ENCODE measurements at regions not wholly inside any gene's neighbourhood (a gene's known extent, or its start where the extent isn't known, plus 50 kb on each side); places are given as distances from the start of the nearest gene placed in this dataset.

DNA sequence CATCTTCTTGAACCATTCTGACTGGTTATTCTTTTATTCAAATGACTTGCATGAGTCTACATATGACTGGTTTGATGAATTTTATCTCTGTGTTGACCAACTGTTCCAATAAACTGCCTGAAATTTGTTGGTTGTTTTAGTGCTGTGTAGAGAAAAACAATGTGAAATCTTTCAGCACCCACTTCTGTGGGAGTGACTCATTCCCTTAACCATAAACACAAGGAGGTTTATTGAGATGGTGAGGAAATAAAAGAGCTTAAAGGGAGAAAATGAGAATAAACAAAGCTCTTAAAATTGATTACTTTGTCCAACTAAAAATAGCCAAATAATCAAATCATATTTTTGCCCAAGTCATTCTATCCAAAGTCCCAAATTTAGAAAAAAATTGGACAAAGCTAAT, 341.1 kb downstream of the TGFB2 start:
- DNase-seq: no peak

GRCh38 chr1:218686761-218687160, 341.6 kb downstream of the TGFB2 start:
- DNase-seq: no peak

GRCh38 chr1:218692808-218693207, 347.7 kb downstream of the TGFB2 start:
- no peak for DNase-seq

DNA sequence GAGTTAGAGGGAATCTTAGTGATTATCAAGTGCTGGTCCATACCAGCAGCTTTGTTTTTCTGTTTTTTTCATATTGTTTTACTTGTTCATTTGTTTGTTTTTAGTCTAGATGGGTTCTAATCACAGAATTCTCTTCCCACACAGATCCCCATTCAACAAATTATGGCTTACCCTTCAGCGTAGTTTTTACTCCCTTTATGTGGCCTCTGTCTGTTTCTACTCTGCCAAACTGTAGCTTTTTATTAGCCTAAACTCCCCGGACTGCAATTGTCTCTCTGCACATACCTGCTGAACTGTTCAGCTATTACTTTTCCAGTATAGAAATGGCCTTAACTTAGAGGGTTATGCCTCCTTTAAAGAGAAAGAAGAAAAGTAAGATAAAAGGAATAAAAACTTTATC, 348.5 kb downstream of the TGFB2 start:
- no peak for DNase-seq

DNA sequence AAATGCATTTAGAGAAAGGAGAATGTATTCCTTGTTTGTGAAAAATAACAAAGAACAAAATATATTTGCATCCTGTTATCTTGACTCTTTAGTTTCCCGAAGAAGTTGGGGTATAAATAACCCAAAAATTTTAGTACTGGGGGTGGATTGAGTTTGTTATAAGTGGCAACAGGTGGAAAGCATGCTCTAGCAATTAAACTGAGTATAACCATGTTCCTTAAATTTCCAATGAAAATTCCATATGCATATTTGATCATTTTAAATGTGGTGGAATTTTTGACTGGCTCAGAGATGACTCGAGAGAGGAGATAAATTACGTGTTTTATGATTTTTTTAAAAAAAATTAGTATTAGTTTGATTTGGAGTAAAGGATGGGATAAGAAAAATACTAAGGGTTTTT, 348.9 kb downstream of the TGFB2 start:
- no peak for DNase-seq

GRCh38 chr1:218694636-218695035, 349.5 kb downstream of the TGFB2 start:
- no peak for DNase-seq

DNA sequence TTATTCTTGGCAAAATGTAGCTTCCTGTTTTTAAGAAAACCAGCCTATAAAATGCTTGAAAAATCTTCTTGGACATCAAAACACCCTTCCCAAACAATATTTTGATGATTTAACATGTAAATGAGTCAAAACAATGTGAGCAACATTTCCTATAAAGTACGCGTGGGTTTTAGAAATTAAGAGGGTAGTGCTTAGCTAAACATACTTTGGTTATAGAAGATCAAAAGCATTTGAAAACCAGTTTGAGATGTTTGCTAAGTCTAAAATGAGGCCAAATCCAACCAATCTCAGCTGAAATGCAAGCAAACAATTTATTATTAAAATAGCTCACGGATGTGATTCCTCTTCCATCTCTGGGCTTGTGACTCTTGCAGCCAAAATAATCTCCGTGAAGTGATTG, 350.4 kb downstream of the TGFB2 start:
- no peak for DNase-seq

GRCh38 chr1:218698141-218698540, 353.0 kb downstream of the TGFB2 start:
- no peak for DNase-seq

- no peak for DNase-seq
These were observed 354.3 kb downstream of the TGFB2 start for GRCh38 chr1:218699421-218699820.

DNA sequence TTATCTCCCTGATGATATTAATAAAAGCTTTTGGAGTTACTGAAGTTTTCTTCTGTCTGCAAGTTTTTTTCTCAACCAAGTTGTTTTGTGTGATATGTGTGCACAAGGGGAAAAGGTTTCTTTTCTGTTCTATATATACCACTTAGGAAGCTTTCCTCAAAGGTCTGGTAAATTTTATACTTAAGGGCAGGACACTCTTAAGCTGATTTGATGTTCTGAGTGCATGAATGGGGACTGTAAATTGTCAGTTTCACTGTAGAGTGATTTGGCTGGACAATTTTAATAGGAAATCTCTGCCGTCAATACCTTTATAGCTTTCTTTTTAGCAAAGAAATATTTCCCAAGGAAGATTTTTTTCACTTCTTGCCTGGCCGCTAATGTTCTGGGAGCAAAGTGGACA, 354.7 kb downstream of the TGFB2 start:
- DNase-seq: no peak

GRCh38 chr1:218700666-218701065, 355.5 kb downstream of the TGFB2 start:
- no peak for DNase-seq

DNA sequence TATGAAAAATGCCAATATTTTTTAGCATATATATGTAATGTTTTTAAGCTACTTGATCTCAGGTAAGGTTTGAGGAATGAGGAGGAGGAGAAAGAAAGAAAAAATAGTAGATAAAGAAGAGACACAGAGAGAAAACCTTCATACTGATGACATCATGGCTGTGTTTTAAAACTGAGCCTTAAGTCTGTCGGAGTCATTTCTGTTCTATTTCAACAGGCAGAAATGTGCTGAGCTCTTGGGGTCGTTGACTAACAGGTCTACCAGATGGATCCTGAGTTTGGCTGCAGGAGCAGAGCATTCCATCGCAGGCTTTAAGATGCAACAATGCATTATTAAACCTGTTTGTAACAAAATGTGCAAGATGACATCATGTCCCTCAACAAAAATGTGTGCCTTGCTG, 356.0 kb downstream of the TGFB2 start:
- no peak for DNase-seq

DNA sequence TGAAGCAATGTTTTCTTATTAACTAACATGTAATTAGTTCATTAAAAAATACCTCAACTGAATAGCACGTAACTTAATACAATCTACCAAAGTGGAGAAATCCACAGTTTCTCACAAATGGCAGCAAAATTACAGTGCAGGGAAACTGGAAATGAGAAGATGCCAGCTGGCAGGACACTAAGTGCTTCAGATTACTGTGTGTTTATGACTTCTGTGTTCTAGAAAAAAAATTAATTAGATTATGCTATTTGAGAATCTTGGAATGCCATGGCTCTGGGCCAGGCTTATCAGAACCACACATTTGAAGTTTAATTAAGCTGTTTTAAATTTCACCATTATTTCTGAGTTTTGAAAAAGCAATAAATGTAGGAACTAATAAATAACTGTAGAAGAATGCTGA, 357.6 kb downstream of the TGFB2 start:
- DNase-seq: no peak

DNA sequence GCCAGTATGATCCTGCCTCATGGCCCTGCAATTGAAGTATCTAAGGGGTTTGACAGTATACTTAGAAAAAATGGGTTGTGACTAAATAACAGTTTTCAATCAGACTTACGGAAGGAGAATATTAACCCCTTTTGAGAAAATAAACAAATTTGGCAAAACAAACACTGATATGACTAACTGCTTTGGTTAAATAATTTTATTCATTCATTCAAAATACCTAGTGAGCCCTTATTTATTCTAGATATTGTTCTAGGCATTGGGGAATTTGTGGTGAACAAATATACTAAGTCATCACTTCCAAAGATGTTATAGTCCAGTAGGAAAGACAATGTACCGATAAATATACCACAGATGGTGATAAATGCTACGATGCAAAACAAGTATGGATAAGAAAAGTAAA, 358.7 kb downstream of the TGFB2 start:
- no peak for DNase-seq

- DNase-seq: no peak
These were observed 360.3 kb downstream of the TGFB2 start for GRCh38 chr1:218705391-218705790.

GRCh38 chr1:218705911-218706893, 361.1 kb downstream of the TGFB2 start:
- DNase-seq: no peak

GRCh38 chr1:218711001-218711400, 365.9 kb downstream of the TGFB2 start:
- no peak for DNase-seq

DNA sequence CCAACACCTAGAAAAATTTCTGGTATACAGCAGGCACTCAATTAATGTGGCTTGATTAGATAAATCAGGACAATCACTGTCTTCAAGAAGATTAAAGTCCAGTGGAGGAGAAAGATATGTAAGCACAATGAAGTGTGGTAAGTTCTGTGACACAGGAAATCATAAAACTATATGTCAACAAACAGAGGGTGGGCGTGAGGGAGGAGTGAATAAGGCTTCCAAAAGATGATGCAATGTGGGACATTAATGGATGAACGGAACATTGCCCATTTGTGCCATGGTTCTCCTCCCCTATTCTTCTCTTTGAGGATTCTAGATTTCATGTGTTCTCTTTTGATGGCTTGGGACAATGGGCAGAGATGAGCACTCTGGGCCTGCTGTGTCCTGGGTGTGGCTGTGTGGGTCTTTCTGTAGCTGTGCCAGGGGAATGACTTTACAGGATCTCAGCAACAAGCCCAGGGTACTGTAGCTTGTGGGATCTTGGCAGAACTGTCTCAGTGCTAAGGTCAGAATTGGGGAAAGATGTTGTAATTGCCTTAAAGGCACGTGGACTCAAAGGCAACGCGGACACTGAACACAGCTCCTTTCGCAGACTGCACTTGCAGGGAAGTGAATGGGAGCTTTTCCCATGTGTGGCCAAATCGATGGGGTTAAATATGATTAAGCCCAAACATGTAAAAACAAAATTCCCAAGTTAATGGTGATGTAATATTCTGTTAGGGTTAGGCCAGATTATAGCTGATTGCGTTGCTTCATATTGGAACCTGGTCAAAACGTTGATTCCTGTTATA, 366.9 kb downstream of the TGFB2 start:
- no peak for DNase-seq

DNA sequence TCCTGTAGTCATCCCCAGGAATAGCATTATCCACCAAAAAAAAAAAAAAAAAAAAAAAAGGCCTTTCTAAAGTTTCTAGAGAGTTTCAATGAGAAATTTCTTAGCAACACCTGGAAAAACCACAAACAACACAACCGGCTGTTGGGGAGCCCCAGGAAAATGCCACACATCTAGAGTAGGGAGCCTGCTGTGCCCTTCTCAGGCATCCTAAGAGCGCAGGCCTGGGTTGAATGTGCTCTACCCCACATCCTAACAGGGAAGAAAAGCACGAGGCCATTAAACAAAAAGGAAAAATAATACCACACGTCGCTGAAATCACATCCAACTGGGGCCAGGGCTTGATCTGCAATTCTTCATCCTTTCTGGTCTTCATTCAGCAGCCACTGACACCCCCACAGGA, 367.5 kb downstream of the TGFB2 start:
- DNase-seq: no peak

DNA sequence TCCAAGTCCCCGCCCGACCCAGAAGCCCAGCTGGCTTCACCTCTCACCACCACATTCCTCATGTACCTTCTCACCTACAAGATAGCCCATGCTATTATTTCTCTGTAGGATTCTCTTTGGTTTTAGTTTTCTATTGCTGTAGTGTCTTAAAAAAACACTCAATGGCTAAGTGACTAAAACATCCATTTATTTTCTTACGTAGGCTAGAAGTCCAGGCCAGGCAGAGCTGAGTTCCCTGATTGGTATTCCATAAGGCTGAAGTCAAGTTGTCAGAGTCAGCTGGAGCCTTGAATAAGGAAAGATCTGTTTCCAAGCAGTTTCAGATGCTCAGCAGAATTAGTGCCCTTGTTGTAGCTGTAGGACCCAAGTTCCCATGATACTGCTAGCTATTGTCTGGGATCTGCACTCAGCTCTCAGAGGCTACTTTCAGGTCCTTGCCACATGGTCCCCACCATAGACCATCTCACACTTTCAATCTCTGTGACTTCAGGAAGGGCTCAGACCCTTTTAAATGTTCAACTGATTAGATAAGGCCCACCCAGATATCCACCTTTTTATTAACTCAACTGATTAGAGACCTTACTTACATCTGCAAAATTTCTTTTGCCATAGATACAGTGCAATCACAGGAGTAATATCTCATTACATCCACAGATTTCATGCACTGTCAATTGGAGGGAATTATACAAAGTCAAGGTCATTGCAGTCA, 371.0 kb downstream of the TGFB2 start:
- DNase-seq: no peak

DNA sequence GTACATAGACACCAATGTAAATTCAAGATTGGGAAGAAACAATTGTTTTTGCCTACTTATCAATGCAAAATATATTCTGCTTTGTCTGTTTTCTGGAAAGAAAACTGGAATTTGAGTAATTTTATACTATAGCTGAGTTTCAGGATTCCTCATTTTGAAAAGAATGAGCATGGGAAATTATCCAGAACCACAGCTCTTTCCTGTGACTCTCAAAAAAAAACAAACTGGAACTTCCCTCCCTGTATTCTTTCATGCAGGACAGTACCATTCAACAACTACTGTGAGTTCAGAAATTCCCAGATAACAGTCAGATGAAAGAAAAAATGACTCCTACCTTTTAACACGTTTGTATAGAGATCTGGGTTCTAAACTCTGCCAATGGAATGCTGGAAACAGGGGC, 372.4 kb downstream of the TGFB2 start:
- DNase-seq: no peak

GRCh38 chr1:218718206-218718605, 373.1 kb downstream of the TGFB2 start:
- no peak for DNase-seq

- no peak for DNase-seq
These were observed 373.8 kb downstream of the TGFB2 start for GRCh38 chr1:218718977-218719376.

Data from NCI-H187 treated with DMSO at 0.1 percent for 48 hours (cell line).